Panc1 (cell line): ENCODE measurements at regions not wholly inside any gene's neighbourhood (a gene's known extent, or its start where the extent isn't known, plus 50 kb on each side); places are given as distances from the start of the nearest gene placed in this dataset.

ENCODE experiments used
- ATAC-seq: fragments of 200-7000 bp; cut with Tn5 transposase; 2 replicates; pipeline ENCODE4 v1.9.1; 2020; ENCODE audit warnings: mild to moderate bottlenecking, moderate library complexity
- BruUV-seq: library from RNA; stranded (reverse); fragments of 400-500 nt; replicated peaks from 2 replicates; lab custom pipeline; 2021; lab: Mats Ljungman, UMichigan
- CTCF ChIA-PET: fragments of 300-600 bp; sonication (Branson Sonifier 250); formaldehyde crosslinking; loops from one replicate; lab custom pipeline; 2022; ENCODE audit warnings: antibody characterized with exemption; lab: Charles Lee
- POLR2A ChIA-PET: fragments of 300-600 bp; sonication (Branson Sonifier 250); formaldehyde crosslinking; loops from one replicate; lab custom pipeline; 2022; ENCODE audit warnings: antibody characterized with exemption; lab: Charles Lee
- DNase-seq: peaks from one replicate; pipeline ENCODE4 v3.0.0-alpha.2; 2010; ENCODE audit warnings: low read depth, low spot score
- H3K27ac ChIP-seq: 2 replicates; pipeline ENCODE4 v1.5.1; 2011; ENCODE audit warnings: mild to moderate bottlenecking, low read length, inconsistent platforms
- H3K27me3 ChIP-seq: fragments of 200-500 bp; sonication (Bioruptor generic); 2 replicates; pipeline ENCODE4 v1.6.0; 2014; ENCODE audit warnings: low read length, inconsistent platforms; ENCODE audit not compliant: control insufficient read depth, insufficient read depth
- H3K36me3 ChIP-seq: fragments of 200-500 bp; sonication (Bioruptor generic); 2 replicates; pipeline ENCODE4 v1.5.1; 2014; ENCODE audit warnings: inconsistent platforms, mild to moderate bottlenecking, low read length, moderate library complexity; ENCODE audit not compliant: control insufficient read depth, insufficient read depth
- H3K4me1 ChIP-seq: 2 replicates; pipeline ENCODE4 v1.5.1; 2011; ENCODE audit warnings: inconsistent platforms, mild to moderate bottlenecking, low read length, moderate library complexity; ENCODE audit not compliant: control insufficient read depth, insufficient read depth
- H3K4me3 ChIP-seq, 2 experiments: 2 replicates each; pipeline ENCODE4 v1.5.1; 2011 to 2012; ENCODE audit warnings: low read depth in 2 of 2, low read length in 2 of 2, mild to moderate bottlenecking in 2 of 2, inconsistent platforms in 1 of 2, moderate library complexity in 1 of 2
- H3K9me3 ChIP-seq: fragments of 200-500 bp; sonication (Bioruptor generic); 2 replicates; pipeline ENCODE4 v1.5.1; 2014; ENCODE audit warnings: low read depth, mild to moderate bottlenecking, inconsistent platforms, low read length, moderate library complexity; ENCODE audit not compliant: control insufficient read depth, insufficient read depth
- POLR2AphosphoS5 ChIP-seq: IDR thresholded peaks from 2 replicates; pipeline ENCODE4 v1.6.1; 2012; ENCODE audit warnings: mild to moderate bottlenecking, low read depth, low read length, moderate library complexity
- REST ChIP-seq, 2 experiments: IDR thresholded peaks; 2 replicates each; pipeline ENCODE4 v1.6.1; 2011 to 2012; ENCODE audit warnings: low read depth in 2 of 2, control low read depth in 1 of 2, low read length in 1 of 2, mild to moderate bottlenecking in 1 of 2, moderate library complexity in 1 of 2; ENCODE audit not compliant: insufficient read depth in 1 of 2
- TCF7L2 ChIP-seq: IDR thresholded peaks from 2 replicates; pipeline ENCODE4 v1.6.1; 2011; ENCODE audit warnings: mild to moderate bottlenecking, low read depth, low read length, inconsistent platforms
- in situ Hi-C: cut with HindIII; loops from 2 replicates; pipeline ENCODE4 v1.10.0; 2016; ENCODE audit warnings: low sequenced_read_pairs, low pct_unique_long_range_greater_than_20kb
- intact Hi-C: fragments of 100-400 bp; cut with micrococcal nuclease; formaldehyde crosslinking; loops from one replicate; pipeline ENCODE4 v1.10.0; 2022; ENCODE audit not compliant: unreplicated experiment
- TF ChIP-seq, protein P1 (sequence below): fragments of 450-650 bp; IDR thresholded peaks from 2 replicates; pipeline ENCODE4 v1.5.1; 2017; ENCODE audit warnings: mild to moderate bottlenecking

- in situ Hi-C loops (no loop called here), intact Hi-C loops (no loop called here)
- ChIA-PET POLR2A (no interaction called here), CTCF (interaction anchor here (0.6 kb wide), 1 partner anchor 1597 kb away, joined by 6 read pairs; no protein-coding TSS in a partner anchor)
- H3K36me3 ChIP-seq, result no peaks in the 10 kb centered on the region
- H3K27me3 ChIP-seq, result no peaks in the 10 kb centered on the region
- TF ChIP-seq TCF7L2, result no peak
- no peak for TF ChIP-seq REST (IDR thresholded peaks at IDR 0.05; ENCODE audit: insufficient read depth in 1 of 2, low read depth in 2 of 2, low read length in 1 of 2)
- no peak overlapping the region for H3K27ac ChIP-seq
- DNase-seq, result no peak
- no TSS peak for BruUV-seq
- no peaks in the 10 kb centered on the region for H3K4me1 ChIP-seq
- ATAC-seq, result no peak
- no peak overlapping the region for H3K4me3 ChIP-seq
- H3K9me3 ChIP-seq, result no peaks in the 10 kb centered on the region
These were observed 236.5 kb downstream of the WDR11 start for GRCh38 chr10:121087688-121088087.

DNA sequence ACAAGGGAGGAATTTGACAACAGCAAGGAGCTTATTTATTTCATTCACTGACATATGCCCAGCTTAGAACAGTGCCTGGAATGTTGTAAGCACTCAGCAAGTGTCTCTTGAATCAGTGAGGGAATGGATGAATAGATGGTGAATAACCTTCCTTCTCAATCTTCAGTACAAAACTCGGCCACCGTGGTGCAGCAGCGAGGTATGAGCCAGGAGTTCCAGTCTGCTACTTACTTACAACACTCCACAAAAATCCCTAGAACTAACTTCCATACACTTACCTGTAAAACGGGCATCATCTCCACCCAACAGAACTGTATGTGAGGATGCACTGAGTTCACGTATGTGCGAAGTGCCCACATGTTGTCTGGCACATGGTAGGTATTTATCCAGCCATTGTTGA, 237.4 kb downstream of the WDR11 start:
- DNase-seq, result no peak
- ChIA-PET POLR2A (no interaction called here), CTCF (no interaction called here)
- BruUV-seq, result no TSS peak
- no peaks in the 10 kb centered on the region for H3K27me3 ChIP-seq
- H3K4me1 ChIP-seq, result no peaks in the 10 kb centered on the region
- intact Hi-C loops (no loop called here), in situ Hi-C loops (no loop called here)
- no peaks in the 10 kb centered on the region for H3K9me3 ChIP-seq
- no peak overlapping the region for H3K4me3 ChIP-seq
- no peak for TF ChIP-seq REST (IDR thresholded peaks at IDR 0.05; ENCODE audit: insufficient read depth in 1 of 2, low read depth in 2 of 2, low read length in 1 of 2)
- TF ChIP-seq POLR2AphosphoS5, result no peak
- TF ChIP-seq TCF7L2, result no peak
- TF ChIP-seq, protein P1, sequence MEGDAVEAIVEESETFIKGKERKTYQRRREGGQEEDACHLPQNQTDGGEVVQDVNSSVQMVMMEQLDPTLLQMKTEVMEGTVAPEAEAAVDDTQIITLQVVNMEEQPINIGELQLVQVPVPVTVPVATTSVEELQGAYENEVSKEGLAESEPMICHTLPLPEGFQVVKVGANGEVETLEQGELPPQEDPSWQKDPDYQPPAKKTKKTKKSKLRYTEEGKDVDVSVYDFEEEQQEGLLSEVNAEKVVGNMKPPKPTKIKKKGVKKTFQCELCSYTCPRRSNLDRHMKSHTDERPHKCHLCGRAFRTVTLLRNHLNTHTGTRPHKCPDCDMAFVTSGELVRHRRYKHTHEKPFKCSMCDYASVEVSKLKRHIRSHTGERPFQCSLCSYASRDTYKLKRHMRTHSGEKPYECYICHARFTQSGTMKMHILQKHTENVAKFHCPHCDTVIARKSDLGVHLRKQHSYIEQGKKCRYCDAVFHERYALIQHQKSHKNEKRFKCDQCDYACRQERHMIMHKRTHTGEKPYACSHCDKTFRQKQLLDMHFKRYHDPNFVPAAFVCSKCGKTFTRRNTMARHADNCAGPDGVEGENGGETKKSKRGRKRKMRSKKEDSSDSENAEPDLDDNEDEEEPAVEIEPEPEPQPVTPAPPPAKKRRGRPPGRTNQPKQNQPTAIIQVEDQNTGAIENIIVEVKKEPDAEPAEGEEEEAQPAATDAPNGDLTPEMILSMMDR, result peak; percentile 24; the same call in 1 of the 2 replicates
- H3K36me3 ChIP-seq, result no peaks in the 10 kb centered on the region
- ATAC-seq, result peak; percentile 34; the same call in 1 of the 2 replicates
- H3K27ac ChIP-seq, result no peak overlapping the region
